ENCODE measurements at regions not wholly inside any gene's neighbourhood (a gene's known extent, or its start where the extent isn't known, plus 50 kb on each side); places are given as distances from the start of the nearest gene placed in this dataset.

- TF ChIP-seq, protein P1, sequence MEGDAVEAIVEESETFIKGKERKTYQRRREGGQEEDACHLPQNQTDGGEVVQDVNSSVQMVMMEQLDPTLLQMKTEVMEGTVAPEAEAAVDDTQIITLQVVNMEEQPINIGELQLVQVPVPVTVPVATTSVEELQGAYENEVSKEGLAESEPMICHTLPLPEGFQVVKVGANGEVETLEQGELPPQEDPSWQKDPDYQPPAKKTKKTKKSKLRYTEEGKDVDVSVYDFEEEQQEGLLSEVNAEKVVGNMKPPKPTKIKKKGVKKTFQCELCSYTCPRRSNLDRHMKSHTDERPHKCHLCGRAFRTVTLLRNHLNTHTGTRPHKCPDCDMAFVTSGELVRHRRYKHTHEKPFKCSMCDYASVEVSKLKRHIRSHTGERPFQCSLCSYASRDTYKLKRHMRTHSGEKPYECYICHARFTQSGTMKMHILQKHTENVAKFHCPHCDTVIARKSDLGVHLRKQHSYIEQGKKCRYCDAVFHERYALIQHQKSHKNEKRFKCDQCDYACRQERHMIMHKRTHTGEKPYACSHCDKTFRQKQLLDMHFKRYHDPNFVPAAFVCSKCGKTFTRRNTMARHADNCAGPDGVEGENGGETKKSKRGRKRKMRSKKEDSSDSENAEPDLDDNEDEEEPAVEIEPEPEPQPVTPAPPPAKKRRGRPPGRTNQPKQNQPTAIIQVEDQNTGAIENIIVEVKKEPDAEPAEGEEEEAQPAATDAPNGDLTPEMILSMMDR (IDR thresholded peaks at IDR 0.05), result no peak
- TF ChIP-seq POLR2A (IDR thresholded peaks at IDR 0.05), result no peak
- no peak for TF ChIP-seq EP300 (IDR thresholded peaks at IDR 0.05)
- TF ChIP-seq POLR2AphosphoS5 (IDR thresholded peaks at IDR 0.05), result no peak
These were observed 480.3 kb downstream of the DIRAS2 start for GRCh38 chr9:90162326-90162725.

All from gastroesophageal sphincter (tissue), 3 donors.